22Rv1 (cell line): ENCODE measurements at regions not wholly inside any gene's neighbourhood (a gene's known extent, or its start where the extent isn't known, plus 50 kb on each side); places are given as distances from the start of the nearest gene placed in this dataset.

Experiments
- CTCF ChIP-seq: fragments of 450-650 bp; IDR thresholded peaks from 2 replicates; pipeline ENCODE4 v1.5.1; 2017; ENCODE audit warnings: mild to moderate bottlenecking
- ZFX ChIP-seq: fragments of 450-650 bp; IDR thresholded peaks from 2 replicates; pipeline ENCODE4 v1.6.1; 2017; ENCODE audit warnings: antibody characterized with exemption, borderline replicate concordance

GRCh38 chr5:82563745-82564144, 285.6 kb upstream of the RPS23 start:
- no peak for TF ChIP-seq CTCF
- TF ChIP-seq ZFX: no peak
